Ovary (tissue), 7 donors: ENCODE measurements at regions not wholly inside any gene's neighbourhood (a gene's known extent, or its start where the extent isn't known, plus 50 kb on each side); places are given as distances from the start of the nearest gene placed in this dataset.
"Not testable (repeated sequence)": the region's sequence is repeated elsewhere in the genome, so short reads cannot be mapped to it uniquely, and the experiment has no call there.

Source experiments
- DNase-seq, 5 donors: peaks; one replicate each; pipeline ENCODE4 v3.0.0-alpha.2; 2019 to 2020
- H3K27ac ChIP-seq, 2 donors: fragments of 200-600 bp; one replicate each; pipeline versions ENCODE4 v1.5.1 to v1.8.0; 2019 to 2022
- H3K27me3 ChIP-seq: fragments of 200-600 bp; one replicate; pipeline ENCODE4 v1.8.0; 2022
- H3K36me3 ChIP-seq: fragments of 200-600 bp; sonication (generic); one replicate; pipeline ENCODE4 v1.5.1; 2019
- H3K4me1 ChIP-seq: one replicate; pipeline ENCODE4 v1.8.1; 2013; ENCODE audit warnings: mild to moderate bottlenecking, moderate library complexity; ENCODE audit not compliant: insufficient read depth
- H3K4me3 ChIP-seq: fragments of 200-600 bp; sonication (generic); one replicate; pipeline ENCODE4 v1.5.1; 2017
- H3K9me3 ChIP-seq, 2 donors: fragments of 200-600 bp in 1 of 2; sonication (generic) in 1 of 2; one replicate each; pipeline versions ENCODE4 v1.5.1 to v1.8.1; 2013 to 2019; ENCODE audit warnings: mild to moderate bottlenecking in 1 of 2, moderate library complexity in 1 of 2
- CTCF ChIP-seq, 3 donors: fragments of 450-650 bp in 2 of 3; fragments of 200-600 bp in 1 of 3; IDR thresholded peaks; one replicate each; pipeline versions ENCODE4 v1.5.1 to v1.8.0; 2016 to 2022; ENCODE audit warnings: antibody characterized with exemption in 3 of 3, mild to moderate bottlenecking in 1 of 3
- EP300 ChIP-seq: sonication (generic); formaldehyde crosslinking; IDR thresholded peaks from one replicate; pipeline ENCODE4 v1.6.1; 2017; ENCODE audit warnings: antibody characterized with exemption
- POLR2A ChIP-seq: fragments of 450-650 bp; IDR thresholded peaks from one replicate; pipeline ENCODE4 v1.6.1; 2017; ENCODE audit warnings: antibody characterized with exemption, mild to moderate bottlenecking, moderate library complexity
- WGBS, 3 donors: extraction: QIAGEN DNeasy Blood & Tissue Kit in 1 of 3; methylation state at CpG; one replicate each; pipeline versions ENCODE4 v1.1.5 to v1.1.7; 2013 to 2017; 5-methylcytosine and 5-hydroxymethylcytosine counted together
- intact Hi-C, 4 donors: fragments of 100-400 bp; cut with DNase I; formaldehyde crosslinking; loops; one replicate each; pipeline versions ENCODE4 v1.11.0 to v1.15.1; 2022 to 2023
- donor health status: DM: no; HTN: no; CAD: no; lungs with moderate emphysema.
- donor health status: DM: no; HTN: no; CAD: no.
- donor health status: Bipolar disorder and iron deficiency.
- donor health status: DM: no; HTN: no; CAD: no.
- donor health status: DM: yes; HTN: yes; CAD: no.

- DNase-seq: no peak
- H3K27me3 ChIP-seq: no peaks in the 10 kb centered on the region
- intact Hi-C loops: no loop called here
- H3K27ac ChIP-seq: no peak overlapping the region
- H3K4me3 ChIP-seq: no peak overlapping the region
- no peaks in the 10 kb centered on the region for H3K4me1 ChIP-seq
- TF ChIP-seq EP300 (no peak), CTCF (IDR thresholded peaks at IDR 0.05) (no peak), POLR2A (no peak)
- H3K9me3 ChIP-seq: no peaks in the 10 kb centered on the region
- H3K36me3 ChIP-seq: no peaks in the 10 kb centered on the region
These were observed 110.4 kb upstream of the RORA start for GRCh38 chr15:61339516-61339915.

- Histone ChIP-seq H3K27ac (no peak overlapping the region), H3K4me3 (no peak overlapping the region), H3K4me1 (no peaks in the 10 kb centered on the region), H3K9me3 (no peaks in the 10 kb centered on the region), H3K27me3 (no peaks in the 10 kb centered on the region), H3K36me3 (no peaks in the 10 kb centered on the region)
- intact Hi-C loops: no loop called here
- TF ChIP-seq CTCF (IDR thresholded peaks at IDR 0.05) (no peak), EP300 (no peak), POLR2A (no peak)
- DNase-seq: no peak
- 56 to 60% (median 58%) methylated on average over 8 of the region's 8 CpGs for WGBS, 3 donors
These were observed 108.4 kb upstream of the RORA start for GRCh38 chr15:61337541-61337940.

- no peak for TF ChIP-seq EP300
- no peak for TF ChIP-seq CTCF (IDR thresholded peaks at IDR 0.05)
- no peak for TF ChIP-seq POLR2A
- H3K4me3 ChIP-seq: no peak overlapping the region
- no peaks in the 10 kb centered on the region for H3K9me3 ChIP-seq
- intact Hi-C loops: no loop called here
- H3K4me1 ChIP-seq: no peaks in the 10 kb centered on the region
- 87 to 96% (median 91%) methylated on average over 3 of the region's 3 CpGs for WGBS, 3 donors
- no peaks in the 10 kb centered on the region for H3K27me3 ChIP-seq
- H3K36me3 ChIP-seq: no peaks in the 10 kb centered on the region
- no peak overlapping the region for H3K27ac ChIP-seq
- DNase-seq: no peak
These were observed 107.0 kb upstream of the RORA start for GRCh38 chr15:61336026-61336638.

GRCh38 chr15:61334714-61335113, 105.6 kb upstream of the RORA start:
- H3K4me3 ChIP-seq, H3K27me3 ChIP-seq, H3K36me3 ChIP-seq, H3K4me1 ChIP-seq, intact Hi-C loops, H3K27ac ChIP-seq, H3K9me3 ChIP-seq, DNase-seq: not testable (repeated sequence)
- WGBS, 3 donors: 94 to 96% (median 96%) methylated on average over 5 of the region's 5 CpGs

GRCh38 chr15:61331019-61331418, 101.9 kb upstream of the RORA start:
- Histone ChIP-seq H3K36me3 (no peaks in the 10 kb centered on the region), H3K27me3 (no peaks in the 10 kb centered on the region), H3K9me3 (no peaks in the 10 kb centered on the region), H3K4me3 (no peak overlapping the region), H3K4me1 (no peaks in the 10 kb centered on the region), H3K27ac (no peak overlapping the region)
- no peak for DNase-seq
- intact Hi-C loops: no loop called here
- 79 to 86% (median 84%) methylated on average over 3 of the region's 3 CpGs for WGBS, 3 donors
- TF ChIP-seq CTCF (IDR thresholded peaks at IDR 0.05): no peak
- no peak for TF ChIP-seq POLR2A
- no peak for TF ChIP-seq EP300
